Nephron (organoid): ENCODE measurements at regions not wholly inside any gene's neighbourhood (a gene's known extent, or its start where the extent isn't known, plus 50 kb on each side); places are given as distances from the start of the nearest gene placed in this dataset.
A peak's percentile ranks its signal among the peaks of the same experiment; 100 is the strongest.

Source experiments
- H3K27ac Mint-ChIP-seq, 3 experiments: 2 replicates each; pipeline ENCODE4 v1.8.0; 2020; ENCODE audit warnings: mixed read lengths in 3 of 3, mild to moderate bottlenecking in 2 of 3, moderate library complexity in 1 of 3
- H3K27me3 Mint-ChIP-seq: 2 replicates; pipeline ENCODE4 v1.8.0; 2021; ENCODE audit warnings: low read depth, mild to moderate bottlenecking, moderate library complexity, mixed read lengths
- H3K36me3 Mint-ChIP-seq: 2 replicates; pipeline ENCODE4 v1.8.0; 2020; ENCODE audit warnings: low read depth, mixed read lengths
- H3K4me1 Mint-ChIP-seq: 2 replicates; pipeline ENCODE4 v1.8.0; 2020; ENCODE audit warnings: mixed read lengths
- H3K4me3 Mint-ChIP-seq, 3 experiments: 2 replicates each; pipeline ENCODE4 v1.8.0; 2020; ENCODE audit warnings: mild to moderate bottlenecking in 3 of 3, mixed read lengths in 3 of 3, moderate library complexity in 2 of 3
- H3K9me3 Mint-ChIP-seq: 2 replicates; pipeline ENCODE4 v1.8.0; 2020; ENCODE audit warnings: mixed read lengths
- TF ChIP-seq, protein P1 (sequence below), 3 experiments: fragments of 200-600 bp; sonication (generic); IDR thresholded peaks; one replicate each; pipeline ENCODE4 v1.5.0; 2021; ENCODE audit warnings: antibody characterized with exemption in 3 of 3; ENCODE audit not compliant: unreplicated experiment in 3 of 3

DNA sequence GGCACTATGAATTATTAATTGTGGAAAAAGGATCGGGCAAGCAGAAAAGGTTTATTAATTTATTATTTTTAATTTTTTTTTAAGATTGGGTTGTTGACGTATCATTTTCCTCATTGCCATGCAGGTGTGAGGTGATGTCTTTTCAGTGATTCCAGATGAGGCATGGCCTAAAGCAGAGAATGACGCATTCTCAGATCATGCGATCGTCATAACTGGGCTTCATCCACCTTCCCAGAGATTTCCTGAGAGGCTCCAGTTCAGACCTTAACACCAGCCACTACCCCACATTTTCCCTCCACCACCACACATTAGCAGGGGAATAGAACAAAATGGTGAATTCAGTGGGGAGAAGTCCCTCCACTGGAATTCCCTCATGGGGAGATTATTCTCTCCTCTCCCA, 518.4 kb upstream of the SPHKAP start:
- peaks cover 5% of the 10 kb centered on the region for H3K4me1 Mint-ChIP-seq
- no peak overlapping the region for H3K4me3 Mint-ChIP-seq
- H3K27ac Mint-ChIP-seq = no peak overlapping the region
- H3K36me3 Mint-ChIP-seq = no peaks in the 10 kb centered on the region
- TF ChIP-seq, protein P1, sequence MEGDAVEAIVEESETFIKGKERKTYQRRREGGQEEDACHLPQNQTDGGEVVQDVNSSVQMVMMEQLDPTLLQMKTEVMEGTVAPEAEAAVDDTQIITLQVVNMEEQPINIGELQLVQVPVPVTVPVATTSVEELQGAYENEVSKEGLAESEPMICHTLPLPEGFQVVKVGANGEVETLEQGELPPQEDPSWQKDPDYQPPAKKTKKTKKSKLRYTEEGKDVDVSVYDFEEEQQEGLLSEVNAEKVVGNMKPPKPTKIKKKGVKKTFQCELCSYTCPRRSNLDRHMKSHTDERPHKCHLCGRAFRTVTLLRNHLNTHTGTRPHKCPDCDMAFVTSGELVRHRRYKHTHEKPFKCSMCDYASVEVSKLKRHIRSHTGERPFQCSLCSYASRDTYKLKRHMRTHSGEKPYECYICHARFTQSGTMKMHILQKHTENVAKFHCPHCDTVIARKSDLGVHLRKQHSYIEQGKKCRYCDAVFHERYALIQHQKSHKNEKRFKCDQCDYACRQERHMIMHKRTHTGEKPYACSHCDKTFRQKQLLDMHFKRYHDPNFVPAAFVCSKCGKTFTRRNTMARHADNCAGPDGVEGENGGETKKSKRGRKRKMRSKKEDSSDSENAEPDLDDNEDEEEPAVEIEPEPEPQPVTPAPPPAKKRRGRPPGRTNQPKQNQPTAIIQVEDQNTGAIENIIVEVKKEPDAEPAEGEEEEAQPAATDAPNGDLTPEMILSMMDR (IDR thresholded peaks at IDR 0.05; ENCODE audit: unreplicated experiment in 3 of 3) = no peak
- H3K27me3 Mint-ChIP-seq = no peaks in the 10 kb centered on the region
- H3K9me3 Mint-ChIP-seq = peaks cover 7% of the 10 kb centered on the region

DNA sequence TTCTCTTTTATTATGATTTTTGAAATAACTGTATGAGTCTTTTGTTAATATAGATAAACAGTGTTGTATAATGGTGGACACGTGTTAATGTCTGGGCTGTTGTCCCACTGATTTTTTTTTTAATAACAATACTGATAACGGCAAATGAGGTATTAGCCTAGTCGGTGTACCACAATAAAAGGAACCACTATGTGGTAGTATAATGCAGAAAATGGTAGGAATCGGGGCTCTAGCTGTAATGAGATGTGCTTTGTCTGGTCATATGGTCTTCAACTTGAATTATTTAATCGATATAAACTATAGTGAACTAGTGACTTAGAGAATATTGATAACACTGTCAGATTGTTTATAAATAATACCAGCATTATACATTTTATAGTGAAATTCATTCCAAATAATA, 517.9 kb upstream of the SPHKAP start:
- TF ChIP-seq, protein P1 (IDR thresholded peaks at IDR 0.05; ENCODE audit: unreplicated experiment in 3 of 3) = peak in 1 of 3 experiments; percentile 17
- H3K36me3 Mint-ChIP-seq = no peaks in the 10 kb centered on the region
- no peak overlapping the region for H3K27ac Mint-ChIP-seq
- H3K27me3 Mint-ChIP-seq = peaks cover under 1% of the 10 kb centered on the region
- peaks cover 7% of the 10 kb centered on the region for H3K9me3 Mint-ChIP-seq
- peaks cover 5% of the 10 kb centered on the region for H3K4me1 Mint-ChIP-seq
- no peak overlapping the region for H3K4me3 Mint-ChIP-seq

DNA sequence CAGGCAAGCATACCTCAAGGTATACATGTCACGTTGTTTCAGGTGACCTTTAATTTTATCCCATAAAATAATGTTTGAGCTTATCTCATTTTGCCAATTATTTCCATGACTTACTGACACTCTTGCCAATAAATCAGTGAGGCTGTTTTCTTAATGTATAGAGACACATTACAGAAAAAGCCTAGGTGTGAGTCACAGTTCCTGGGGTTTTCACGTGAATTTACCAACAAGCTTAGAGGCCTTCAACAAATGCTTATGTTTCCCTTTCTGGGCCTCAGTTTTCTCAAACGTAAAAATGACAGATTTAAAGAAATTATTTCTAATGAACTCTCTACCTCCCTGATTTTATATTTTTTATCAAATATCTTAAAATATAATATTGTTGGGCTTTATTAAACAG, 517.5 kb upstream of the SPHKAP start:
- TF ChIP-seq, protein P1 (IDR thresholded peaks at IDR 0.05; ENCODE audit: unreplicated experiment in 3 of 3) = no peak
- Mint-ChIP-seq H3K4me3 (no peak overlapping the region), H3K27me3 (peaks cover 5% of the 10 kb centered on the region), H3K36me3 (no peaks in the 10 kb centered on the region), H3K4me1 (peaks cover 5% of the 10 kb centered on the region), H3K9me3 (peaks cover 8% of the 10 kb centered on the region), H3K27ac (no peak overlapping the region)

DNA sequence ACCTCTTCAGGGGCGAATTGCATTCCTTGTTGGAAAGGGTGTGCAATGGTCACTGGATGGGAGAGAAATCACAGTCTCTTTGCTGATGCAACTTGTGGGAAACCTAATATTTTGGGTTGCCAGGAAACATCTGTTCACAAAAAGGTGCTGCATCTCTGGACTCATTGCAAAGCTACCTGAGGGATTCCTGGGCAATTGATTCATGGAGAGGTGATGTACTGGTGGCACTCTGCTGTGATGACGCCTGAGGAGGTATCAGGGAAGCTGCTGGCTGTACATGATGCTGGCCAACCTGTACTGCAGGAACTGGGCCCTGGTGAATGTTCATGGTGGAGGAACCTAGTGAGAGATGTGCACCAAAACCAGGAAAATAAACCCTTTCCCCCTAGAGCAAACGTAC, 516.0 kb upstream of the SPHKAP start:
- Mint-ChIP-seq H3K4me1 (peaks cover 5% of the 10 kb centered on the region), H3K9me3 (peaks cover 10% of the 10 kb centered on the region)
- TF ChIP-seq, protein P1 (IDR thresholded peaks at IDR 0.05; ENCODE audit: unreplicated experiment in 3 of 3) = no peak

DNA sequence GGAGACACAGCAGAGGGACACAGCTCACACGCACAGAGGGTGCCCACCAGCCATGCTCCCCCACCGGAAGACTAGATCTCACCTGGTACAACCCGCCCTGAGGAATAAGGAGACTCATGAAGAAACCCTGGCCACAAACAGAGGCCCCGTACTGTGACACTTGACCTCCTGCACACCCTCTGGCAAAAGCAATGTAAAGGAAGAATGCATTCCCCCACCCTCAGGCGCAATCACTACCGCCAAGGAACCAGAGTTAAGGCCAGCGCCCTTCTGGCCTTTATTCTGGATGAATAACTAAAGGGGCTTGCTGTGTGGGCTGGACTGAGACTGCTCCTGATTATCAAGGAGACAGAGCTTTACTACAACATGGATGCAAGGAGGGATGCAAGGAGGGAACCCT, 509.2 kb upstream of the SPHKAP start:
- Mint-ChIP-seq H3K27me3 (peaks cover 9% of the 10 kb centered on the region), H3K4me3 (no peak overlapping the region), H3K36me3 (no peaks in the 10 kb centered on the region), H3K4me1 (peaks cover 14% of the 10 kb centered on the region), H3K9me3 (peaks cover 11% of the 10 kb centered on the region), H3K27ac (no peak overlapping the region)
- TF ChIP-seq, protein P1 (IDR thresholded peaks at IDR 0.05; ENCODE audit: unreplicated experiment in 3 of 3) = no peak

More for the DNA sequence above, 516.0 kb upstream of the SPHKAP start:
- Mint-ChIP-seq H3K27me3 (peaks cover 5% of the 10 kb centered on the region), H3K27ac (no peak overlapping the region), H3K4me3 (no peak overlapping the region), H3K36me3 (no peaks in the 10 kb centered on the region)

DNA sequence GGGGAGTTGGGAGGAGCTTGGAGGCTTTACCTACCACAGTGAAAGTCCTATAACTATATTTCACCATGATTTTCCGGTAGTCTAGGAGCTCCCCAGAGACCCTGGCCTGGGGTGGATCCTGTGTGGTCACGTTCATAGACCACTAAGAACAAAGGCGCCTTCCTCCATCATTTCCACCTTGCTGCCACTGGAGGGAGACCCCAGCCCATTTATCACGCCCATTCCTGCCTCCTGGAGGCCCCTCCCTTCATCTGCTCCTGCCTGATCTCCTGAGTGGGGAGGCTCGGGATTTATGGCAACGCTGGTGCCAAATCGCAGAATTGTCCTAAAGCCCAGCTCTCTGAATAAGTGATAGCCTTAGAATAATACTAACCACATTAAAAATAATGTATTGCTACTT, 507.6 kb upstream of the SPHKAP start:
- TF ChIP-seq, protein P1 (IDR thresholded peaks at IDR 0.05; ENCODE audit: unreplicated experiment in 3 of 3) = peak; percentile 45 to 63 (median 46)
- H3K4me3 Mint-ChIP-seq = no peak overlapping the region
- H3K27ac Mint-ChIP-seq = no peak overlapping the region
- peaks cover 7% of the 10 kb centered on the region for H3K27me3 Mint-ChIP-seq
- H3K9me3 Mint-ChIP-seq = peaks cover 5% of the 10 kb centered on the region
- H3K4me1 Mint-ChIP-seq = peaks cover 14% of the 10 kb centered on the region
- no peaks in the 10 kb centered on the region for H3K36me3 Mint-ChIP-seq
